HK-2 (cell line): ENCODE measurements at regions not wholly inside any gene's neighbourhood (a gene's known extent, or its start where the extent isn't known, plus 50 kb on each side); places are given as distances from the start of the nearest gene placed in this dataset.

Experiments
- DNase-seq: peaks from one replicate; pipeline ENCODE4 v3.0.0-alpha.2; 2018; ENCODE audit not compliant: unreplicated experiment

- no peak for DNase-seq
These were observed 391.2 kb downstream of the BCAT1 start for GRCh38 chr12:24557738-24558137.

DNA sequence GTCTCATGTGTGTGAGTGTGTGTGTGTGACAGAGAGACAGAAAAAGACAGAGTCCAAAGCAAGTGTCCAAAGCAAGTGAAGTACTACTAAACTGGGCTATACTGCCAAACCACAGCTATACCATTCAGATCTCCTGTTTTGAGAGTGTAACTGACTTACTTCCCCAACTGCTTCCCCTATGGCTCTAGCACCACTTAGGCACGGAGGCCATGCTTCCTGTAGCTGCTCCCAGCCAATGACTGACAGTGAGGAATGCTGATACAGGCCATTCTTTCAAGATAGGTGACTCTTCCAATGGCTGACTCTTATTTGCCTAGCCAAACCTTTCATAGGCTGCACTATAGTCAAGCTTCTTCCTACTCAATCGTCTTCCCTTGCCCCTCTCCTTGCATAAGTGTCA lies 393.2 kb downstream of the BCAT1 start:
- DNase-seq: no peak

DNA sequence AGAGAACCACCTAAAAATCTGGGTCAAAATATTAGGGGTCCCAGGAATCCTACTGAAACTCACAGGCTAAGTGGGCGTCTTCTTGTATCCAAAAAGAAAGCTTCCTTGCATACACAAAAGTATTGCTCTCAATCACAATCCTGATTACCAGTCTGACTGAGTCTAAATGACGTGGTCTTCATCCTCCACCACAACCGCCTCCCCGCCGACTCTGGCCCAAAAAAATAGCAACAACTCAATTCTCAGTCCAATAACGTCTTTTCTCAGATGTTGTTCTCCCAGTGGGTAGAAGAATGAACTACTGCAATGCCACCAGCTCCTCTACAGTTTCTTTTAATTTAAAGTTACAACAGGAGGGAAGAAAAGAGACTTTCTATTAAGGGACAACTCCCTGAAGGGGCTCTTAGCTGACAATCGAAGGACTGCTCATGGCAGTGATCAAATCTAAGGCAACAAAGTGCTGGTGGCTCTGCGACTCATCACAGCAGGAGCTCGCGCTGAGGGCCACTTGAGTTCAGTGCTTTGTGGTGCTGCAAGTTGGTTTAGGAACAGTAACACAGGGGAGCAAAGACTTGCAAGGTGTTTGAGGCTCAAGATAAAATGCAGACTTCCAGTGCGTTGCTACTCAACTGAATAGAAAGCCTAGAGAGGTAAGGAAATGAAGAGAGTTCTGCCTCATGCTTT lies 394.1 kb downstream of the BCAT1 start:
- no peak for DNase-seq

GRCh38 chr12:24553259-24553658 lies 395.6 kb downstream of the BCAT1 start:
- DNase-seq: no peak

DNA sequence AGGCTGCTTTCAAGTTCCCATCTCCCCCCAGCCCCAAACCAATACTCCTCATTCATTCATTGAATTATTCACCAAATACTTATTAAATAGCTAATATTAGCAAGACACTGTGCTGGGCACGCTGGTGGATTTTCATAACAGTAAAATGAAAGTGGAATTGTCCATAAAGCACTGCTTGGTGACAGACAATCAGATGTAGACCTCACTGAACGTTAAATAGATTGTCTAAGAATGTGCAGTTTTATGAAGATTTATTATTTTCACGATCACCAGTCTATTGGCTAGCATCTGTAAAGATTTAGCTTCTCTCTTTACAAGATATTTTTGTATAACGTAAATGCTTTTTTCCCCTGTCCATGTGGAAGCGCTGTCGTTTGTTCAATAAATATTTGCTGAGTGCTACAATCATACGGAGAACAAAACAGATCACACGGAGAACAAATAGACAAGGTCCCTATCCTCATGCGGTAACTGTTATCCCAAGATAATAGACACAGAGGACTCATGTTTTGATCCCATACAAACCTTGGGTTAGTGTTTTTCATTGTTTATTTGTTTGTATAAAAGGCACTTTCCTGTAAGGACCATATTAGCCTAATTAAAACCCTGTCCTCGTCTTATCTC lies 397.6 kb downstream of the BCAT1 start:
- no peak for DNase-seq

- no peak for DNase-seq
These were observed 398.3 kb downstream of the BCAT1 start for GRCh38 chr12:24550609-24551008.

DNA sequence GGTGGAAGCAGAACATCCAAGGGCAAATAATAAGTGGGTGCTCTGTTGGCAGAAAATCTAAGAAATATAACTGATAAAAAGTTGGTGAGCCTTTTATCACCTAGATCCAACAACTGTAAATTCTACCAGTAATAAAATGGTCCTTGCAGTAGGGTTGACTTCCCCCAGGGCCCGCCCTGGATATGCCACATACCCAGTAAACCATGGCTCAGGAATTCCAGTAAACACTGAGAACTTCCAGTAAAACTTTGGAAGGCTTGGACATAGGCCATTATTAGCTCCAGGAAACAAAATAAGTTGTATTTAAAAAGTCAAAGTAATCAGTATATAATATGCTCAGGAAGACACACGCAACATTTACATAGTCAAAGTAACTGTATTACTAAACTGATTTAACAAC lies 402.2 kb downstream of the BCAT1 start:
- DNase-seq: no peak

- no peak for DNase-seq
These were observed 402.8 kb downstream of the BCAT1 start for GRCh38 chr12:24546084-24546483.

GRCh38 chr12:24544368-24544767 lies 404.5 kb downstream of the BCAT1 start:
- DNase-seq: no peak

DNA sequence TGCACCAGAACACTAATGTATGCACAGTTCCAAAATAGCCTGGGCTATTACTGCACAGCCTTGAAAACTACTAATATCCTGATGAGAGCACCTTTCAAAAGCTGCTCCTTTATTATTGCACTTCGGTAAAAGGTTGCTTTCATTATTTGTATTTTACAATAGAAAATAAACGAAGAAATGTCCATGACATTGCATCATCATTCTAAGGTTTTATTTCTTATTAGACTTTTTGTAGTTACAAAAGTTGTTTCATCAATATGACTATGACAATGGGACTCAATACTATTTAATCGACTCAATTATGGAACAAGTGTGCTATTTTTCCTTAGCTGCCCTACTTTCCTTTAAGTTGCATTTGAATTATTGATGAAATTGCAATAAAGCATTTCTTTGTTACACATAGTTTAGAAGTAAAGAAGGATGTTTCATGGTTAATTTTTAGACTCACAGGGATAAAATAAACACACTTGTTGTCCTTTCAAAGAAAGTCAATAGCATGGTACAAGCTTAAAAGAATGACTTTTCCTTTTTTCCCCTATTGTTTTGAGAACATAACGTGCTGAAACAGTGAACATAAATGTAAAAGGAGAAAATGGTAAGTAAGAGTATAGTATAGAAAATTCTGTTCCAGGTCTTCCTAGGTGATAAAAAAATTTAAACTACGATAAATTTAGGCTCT lies 407.6 kb downstream of the BCAT1 start:
- DNase-seq: no peak

DNA sequence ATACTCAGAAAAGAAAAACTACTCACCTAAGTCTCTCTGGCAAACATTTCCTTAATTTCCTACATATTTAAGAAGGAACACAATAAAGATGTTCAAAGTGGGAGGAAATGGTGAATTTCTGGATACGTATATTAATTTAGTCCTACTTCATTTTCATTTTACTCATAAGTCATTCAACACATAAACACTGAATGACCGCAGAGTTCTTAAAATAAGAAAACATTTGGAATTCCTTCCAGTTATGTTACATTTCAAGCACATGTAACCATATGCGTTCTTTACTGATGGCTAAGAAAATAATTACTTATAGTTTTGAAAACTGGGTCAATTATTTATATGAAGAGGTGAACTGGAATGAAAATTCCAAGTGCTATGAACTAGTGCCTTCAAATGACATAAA lies 409.3 kb downstream of the BCAT1 start:
- DNase-seq: no peak

DNA sequence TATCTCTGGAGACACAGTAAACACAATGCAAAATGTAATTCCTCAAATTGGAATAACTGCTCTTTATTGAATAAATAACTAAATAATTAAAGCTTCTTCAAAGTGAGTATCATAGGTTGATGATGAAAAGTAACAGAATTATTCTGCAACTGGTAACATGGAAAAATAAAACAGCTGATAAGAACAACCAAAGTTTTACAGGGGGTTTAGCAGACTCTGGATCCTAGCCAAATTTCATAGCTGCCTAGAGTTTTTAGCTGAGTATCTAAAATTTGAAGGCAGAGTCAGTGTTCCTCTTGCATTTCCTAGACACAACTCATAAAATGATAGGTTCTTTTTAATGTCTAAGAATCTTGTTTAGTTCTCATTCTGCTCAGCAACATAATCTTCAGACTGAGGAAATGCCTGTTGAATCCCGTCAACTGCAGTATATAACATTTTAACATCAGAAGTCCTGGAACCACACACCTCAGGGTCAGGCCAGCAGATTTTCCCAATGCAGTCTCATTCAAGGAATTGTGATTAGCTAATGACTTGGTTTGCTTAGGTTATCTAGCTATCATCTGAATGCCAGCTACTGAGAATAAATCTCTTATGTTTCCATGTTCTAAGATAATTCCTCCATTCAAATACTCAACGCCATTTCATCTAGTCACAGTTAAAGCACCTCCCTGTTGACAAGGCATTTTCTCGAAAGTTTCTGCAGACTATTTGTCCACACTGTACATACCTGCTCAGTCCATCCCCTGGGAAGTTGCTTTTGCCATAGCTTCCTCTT lies 411.6 kb downstream of the BCAT1 start:
- DNase-seq: no peak

DNA sequence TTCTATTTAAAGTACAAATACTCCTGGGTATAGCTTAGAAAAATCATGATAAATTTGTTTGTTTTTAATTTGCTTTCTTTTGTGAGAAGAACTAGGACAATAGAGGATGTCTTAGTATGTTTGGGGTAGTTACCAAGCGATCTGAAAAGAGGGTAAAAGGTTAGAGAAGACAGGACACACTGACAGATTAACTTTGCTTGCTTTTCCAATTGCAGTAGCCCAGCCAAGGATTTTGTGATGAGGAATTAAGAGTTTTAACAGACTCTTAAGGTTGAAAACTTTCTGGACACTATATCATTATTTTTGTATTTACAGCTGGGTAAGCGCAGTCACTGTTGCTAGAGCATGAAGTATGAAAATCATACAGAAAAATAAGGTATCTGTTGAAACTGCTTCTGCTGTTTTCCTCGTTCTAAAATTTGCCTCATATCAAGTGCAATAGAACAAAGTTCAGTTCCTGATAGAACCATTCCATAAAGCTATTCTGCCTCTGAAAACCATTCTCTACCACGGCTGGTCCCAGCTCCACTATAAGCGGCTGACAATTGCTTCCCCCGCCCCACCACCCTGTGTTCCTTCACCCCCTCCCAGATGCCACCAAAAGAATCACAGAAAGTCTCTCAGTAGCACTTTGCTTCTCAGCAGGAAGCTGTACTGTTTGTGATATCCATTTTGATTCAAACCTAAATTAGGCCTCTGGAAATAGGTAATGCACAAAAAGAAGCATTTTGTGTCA lies 413.4 kb downstream of the BCAT1 start:
- no peak for DNase-seq

GRCh38 chr12:24534622-24535021 lies 414.3 kb downstream of the BCAT1 start:
- DNase-seq: no peak

- DNase-seq: no peak
These were observed 415.1 kb downstream of the BCAT1 start for GRCh38 chr12:24533716-24534352.

GRCh38 chr12:24530689-24531088 lies 418.2 kb downstream of the BCAT1 start:
- DNase-seq: no peak

DNA sequence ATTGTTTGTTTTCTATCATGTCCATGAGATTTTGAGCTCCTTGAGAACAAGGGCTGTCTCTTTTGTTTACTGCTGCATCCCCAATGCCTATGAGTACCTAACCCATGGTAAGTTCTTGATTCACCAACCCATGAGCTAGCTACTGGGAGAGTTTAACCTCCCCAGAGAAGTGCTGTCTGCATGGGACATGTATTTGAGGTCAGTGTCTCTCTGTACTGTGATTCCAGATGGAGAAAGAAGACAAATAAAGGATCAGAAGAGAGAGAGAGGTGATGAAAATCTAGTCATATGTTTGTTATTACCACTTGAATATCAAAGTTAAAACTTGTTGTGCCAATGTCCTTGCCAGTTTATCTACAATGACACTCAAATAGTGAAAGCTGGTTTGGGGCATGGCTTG lies 421.8 kb downstream of the BCAT1 start:
- no peak for DNase-seq

- no peak for DNase-seq
These were observed 426.2 kb downstream of the BCAT1 start for GRCh38 chr12:24522736-24523135.

DNA sequence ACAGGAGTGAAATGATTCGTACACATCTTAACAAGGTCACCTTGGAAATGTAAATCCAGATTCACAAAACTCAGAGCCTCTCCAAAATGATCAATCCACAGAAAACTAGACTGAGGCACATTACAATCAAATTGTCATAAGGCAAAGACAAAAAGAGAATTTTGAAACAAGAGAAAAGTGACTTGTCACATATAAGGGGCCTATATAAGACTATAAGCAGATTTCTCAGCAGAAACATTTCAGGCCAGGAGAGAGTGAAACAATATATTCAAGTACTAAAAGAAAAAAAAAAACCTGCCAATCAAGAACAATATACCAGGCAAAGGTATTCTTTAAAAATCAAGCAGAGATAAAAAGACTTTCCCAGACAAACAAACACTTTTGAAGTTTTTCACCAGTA lies 429.1 kb downstream of the BCAT1 start:
- no peak for DNase-seq

DNA sequence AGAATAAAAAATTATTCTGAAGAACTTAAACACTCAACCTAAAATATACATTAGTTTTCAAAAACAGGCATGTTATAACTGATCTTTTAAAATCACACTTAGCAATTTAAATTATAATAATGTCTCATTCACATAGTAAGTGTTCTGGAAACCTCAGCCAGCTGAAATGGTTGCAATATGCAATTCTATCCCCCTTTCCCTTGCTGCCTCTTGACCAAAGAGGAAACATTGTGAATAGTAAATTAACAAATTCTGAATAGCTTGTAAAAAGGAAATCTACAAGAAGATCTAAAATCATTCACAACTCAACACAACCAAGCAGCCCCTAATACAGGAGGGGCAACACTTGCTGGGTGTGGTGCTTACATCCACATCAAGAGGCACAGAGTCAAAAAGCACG lies 431.9 kb downstream of the BCAT1 start:
- no peak for DNase-seq

DNA sequence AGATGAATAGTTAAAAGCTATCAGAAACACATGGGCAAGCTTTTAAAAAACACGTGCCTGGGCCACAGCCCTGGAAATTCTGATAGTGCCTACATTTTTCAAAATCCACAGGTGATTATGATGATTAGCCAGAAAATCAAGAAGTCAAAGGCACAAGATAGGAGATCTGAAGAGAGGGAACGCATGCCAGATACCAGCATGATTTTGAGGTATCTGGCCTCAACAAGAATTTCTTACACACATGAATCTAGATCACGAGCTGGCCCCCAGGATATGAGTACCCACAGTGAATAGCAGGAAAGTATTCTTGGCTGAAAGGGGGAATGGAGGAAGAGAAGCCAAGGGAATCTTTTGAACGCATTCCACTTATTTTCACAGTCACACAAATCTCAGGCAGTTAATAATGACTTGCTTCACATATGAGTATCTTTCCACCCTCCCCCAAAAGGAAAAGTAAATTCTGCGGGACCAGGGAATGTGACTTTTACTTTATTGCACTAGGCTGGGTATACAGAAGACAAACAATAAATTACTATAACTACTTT lies 438.2 kb downstream of the BCAT1 start:
- DNase-seq: no peak
